ENCODE measurements at regions not wholly inside any gene's neighbourhood (a gene's known extent, or its start where the extent isn't known, plus 50 kb on each side); places are given as distances from the start of the nearest gene placed in this dataset.

- TF ChIP-seq, protein P1, sequence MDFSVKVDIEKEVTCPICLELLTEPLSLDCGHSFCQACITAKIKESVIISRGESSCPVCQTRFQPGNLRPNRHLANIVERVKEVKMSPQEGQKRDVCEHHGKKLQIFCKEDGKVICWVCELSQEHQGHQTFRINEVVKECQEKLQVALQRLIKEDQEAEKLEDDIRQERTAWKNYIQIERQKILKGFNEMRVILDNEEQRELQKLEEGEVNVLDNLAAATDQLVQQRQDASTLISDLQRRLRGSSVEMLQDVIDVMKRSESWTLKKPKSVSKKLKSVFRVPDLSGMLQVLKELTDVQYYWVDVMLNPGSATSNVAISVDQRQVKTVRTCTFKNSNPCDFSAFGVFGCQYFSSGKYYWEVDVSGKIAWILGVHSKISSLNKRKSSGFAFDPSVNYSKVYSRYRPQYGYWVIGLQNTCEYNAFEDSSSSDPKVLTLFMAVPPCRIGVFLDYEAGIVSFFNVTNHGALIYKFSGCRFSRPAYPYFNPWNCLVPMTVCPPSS (IDR thresholded peaks at IDR 0.05): no peak
- TF ChIP-seq ZNF841 (CRISPR knock-in tag; IDR thresholded peaks at IDR 0.05; ENCODE audit: borderline replicate concordance): no peak
- no peak for TF ChIP-seq SSRP1 (CRISPR knock-in tag; IDR thresholded peaks at IDR 0.05)
- no peak for TF ChIP-seq HIVEP1 (CRISPR knock-in tag; IDR thresholded peaks at IDR 0.05)
These were observed 1097.8 kb upstream of the CDH18 start (continued) for GRCh38 chr5:21085791-21086190.

DNA sequence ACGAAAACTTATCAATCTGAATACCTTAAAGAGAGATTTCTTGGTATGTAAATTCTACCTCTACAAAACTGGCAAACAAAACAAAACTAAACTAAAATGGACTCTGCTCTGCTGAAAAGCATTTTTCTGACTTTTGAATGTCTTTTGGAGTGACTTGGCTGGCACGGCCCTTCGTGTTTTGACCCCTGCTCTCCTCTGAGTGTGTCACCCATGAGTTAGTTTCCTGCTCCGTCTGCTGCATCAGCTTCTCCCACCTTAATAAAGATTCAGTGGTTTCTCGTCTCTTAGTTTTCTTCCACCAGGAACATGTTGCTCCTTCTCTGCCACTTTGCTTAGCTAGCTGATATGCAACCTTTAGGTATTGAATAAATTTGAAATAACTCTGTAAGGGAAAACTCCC, 1084.0 kb upstream of the CDH18 start:
- Histone ChIP-seq H3K9ac (ENCODE audit: insufficient read depth, low read depth, low read length) (no peak overlapping the region), H3K27me3 (ENCODE audit: control insufficient read depth in 1 of 2, insufficient read depth in 2 of 2, low read length in 2 of 2) (no peaks in the 10 kb centered on the region), H3K27ac (ENCODE audit: extremely low read length, insufficient read depth, low read length) (no peak overlapping the region), H3K9me3 (ENCODE audit: low read length) (peaks cover 35% of the 10 kb centered on the region), H3K79me2 (ENCODE audit: insufficient read depth, low read length) (no peaks in the 10 kb centered on the region), H3K4me2 (ENCODE audit: low read depth, low read length) (no peak overlapping the region), H3K4me1 (ENCODE audit: insufficient read depth, low read length) (no peaks in the 10 kb centered on the region), H3K4me3 (replicated peaks in 1 of 3; ENCODE audit: insufficient read depth in 1 of 3, low read depth in 2 of 3, low read length in 3 of 3) (no peak overlapping the region), H2AFZ (ENCODE audit: low read length) (no peak overlapping the region), H3K36me3 (replicated peaks in 1 of 2; ENCODE audit: control insufficient read depth in 1 of 2, insufficient read depth in 2 of 2, low read length in 2 of 2) (no peaks in the 10 kb centered on the region), H4K20me1 (ENCODE audit: insufficient read depth, low read length) (no peaks in the 10 kb centered on the region)
- FAIRE-seq (no peak), DNase-seq (ENCODE audit: low spot score) (no peak), ATAC-seq (no peak)
- intact Hi-C loops (cut with micrococcal nuclease; ENCODE audit: unreplicated experiment): no loop called here
- in situ Hi-C loops (cut with HindIII; ENCODE audit: extremely low pct_ligation_motif_present, low pct_unique_long_range_greater_than_20kb): no loop called here
- no TSS peak for BruUV-seq (replicated peaks)
- WGBS (ENCODE audit: low lambda C conversion rate): 3% methylated on average over 5 of the region's 5 CpGs
- POLR2A ChIA-PET: no interaction called here
- CTCF ChIA-PET (ENCODE audit: low intra/inter-chr PET ratio, low total read pairs): no interaction called here
- TF ChIP-seq, protein P2, sequence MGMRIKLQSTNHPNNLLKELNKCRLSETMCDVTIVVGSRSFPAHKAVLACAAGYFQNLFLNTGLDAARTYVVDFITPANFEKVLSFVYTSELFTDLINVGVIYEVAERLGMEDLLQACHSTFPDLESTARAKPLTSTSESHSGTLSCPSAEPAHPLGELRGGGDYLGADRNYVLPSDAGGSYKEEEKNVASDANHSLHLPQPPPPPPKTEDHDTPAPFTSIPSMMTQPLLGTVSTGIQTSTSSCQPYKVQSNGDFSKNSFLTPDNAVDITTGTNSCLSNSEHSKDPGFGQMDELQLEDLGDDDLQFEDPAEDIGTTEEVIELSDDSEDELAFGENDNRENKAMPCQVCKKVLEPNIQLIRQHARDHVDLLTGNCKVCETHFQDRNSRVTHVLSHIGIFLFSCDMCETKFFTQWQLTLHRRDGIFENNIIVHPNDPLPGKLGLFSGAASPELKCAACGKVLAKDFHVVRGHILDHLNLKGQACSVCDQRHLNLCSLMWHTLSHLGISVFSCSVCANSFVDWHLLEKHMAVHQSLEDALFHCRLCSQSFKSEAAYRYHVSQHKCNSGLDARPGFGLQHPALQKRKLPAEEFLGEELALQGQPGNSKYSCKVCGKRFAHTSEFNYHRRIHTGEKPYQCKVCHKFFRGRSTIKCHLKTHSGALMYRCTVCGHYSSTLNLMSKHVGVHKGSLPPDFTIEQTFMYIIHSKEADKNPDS (CRISPR knock-in tag; IDR thresholded peaks at IDR 0.05): no peak
- TF ChIP-seq, protein P3, sequence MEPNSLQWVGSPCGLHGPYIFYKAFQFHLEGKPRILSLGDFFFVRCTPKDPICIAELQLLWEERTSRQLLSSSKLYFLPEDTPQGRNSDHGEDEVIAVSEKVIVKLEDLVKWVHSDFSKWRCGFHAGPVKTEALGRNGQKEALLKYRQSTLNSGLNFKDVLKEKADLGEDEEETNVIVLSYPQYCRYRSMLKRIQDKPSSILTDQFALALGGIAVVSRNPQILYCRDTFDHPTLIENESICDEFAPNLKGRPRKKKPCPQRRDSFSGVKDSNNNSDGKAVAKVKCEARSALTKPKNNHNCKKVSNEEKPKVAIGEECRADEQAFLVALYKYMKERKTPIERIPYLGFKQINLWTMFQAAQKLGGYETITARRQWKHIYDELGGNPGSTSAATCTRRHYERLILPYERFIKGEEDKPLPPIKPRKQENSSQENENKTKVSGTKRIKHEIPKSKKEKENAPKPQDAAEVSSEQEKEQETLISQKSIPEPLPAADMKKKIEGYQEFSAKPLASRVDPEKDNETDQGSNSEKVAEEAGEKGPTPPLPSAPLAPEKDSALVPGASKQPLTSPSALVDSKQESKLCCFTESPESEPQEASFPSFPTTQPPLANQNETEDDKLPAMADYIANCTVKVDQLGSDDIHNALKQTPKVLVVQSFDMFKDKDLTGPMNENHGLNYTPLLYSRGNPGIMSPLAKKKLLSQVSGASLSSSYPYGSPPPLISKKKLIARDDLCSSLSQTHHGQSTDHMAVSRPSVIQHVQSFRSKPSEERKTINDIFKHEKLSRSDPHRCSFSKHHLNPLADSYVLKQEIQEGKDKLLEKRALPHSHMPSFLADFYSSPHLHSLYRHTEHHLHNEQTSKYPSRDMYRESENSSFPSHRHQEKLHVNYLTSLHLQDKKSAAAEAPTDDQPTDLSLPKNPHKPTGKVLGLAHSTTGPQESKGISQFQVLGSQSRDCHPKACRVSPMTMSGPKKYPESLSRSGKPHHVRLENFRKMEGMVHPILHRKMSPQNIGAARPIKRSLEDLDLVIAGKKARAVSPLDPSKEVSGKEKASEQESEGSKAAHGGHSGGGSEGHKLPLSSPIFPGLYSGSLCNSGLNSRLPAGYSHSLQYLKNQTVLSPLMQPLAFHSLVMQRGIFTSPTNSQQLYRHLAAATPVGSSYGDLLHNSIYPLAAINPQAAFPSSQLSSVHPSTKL (CRISPR knock-in tag; IDR thresholded peaks at IDR 0.05): no peak
- no peak for TF ChIP-seq NFE2 (CRISPR knock-in tag; IDR thresholded peaks at IDR 0.05)
- TF ChIP-seq ZNF780A (CRISPR knock-in tag; IDR thresholded peaks at IDR 0.05): no peak
- TF ChIP-seq ZXDC (CRISPR knock-in tag; IDR thresholded peaks at IDR 0.05): no peak
- no peak for TF ChIP-seq ZNF616 (CRISPR knock-in tag; IDR thresholded peaks at IDR 0.05; ENCODE audit: low read depth)
- no peak for TF ChIP-seq ZNF761 (CRISPR knock-in tag; conservative IDR thresholded peaks at IDR 0.05)
- no peak for TF ChIP-seq ETV5 (CRISPR knock-in tag; IDR thresholded peaks at IDR 0.05; ENCODE audit: borderline replicate concordance)
- no peak for TF ChIP-seq TRIM24 (CRISPR knock-in tag; IDR thresholded peaks at IDR 0.05)
- no peak for TF ChIP-seq RFXAP (CRISPR knock-in tag; IDR thresholded peaks at IDR 0.05; ENCODE audit: borderline replicate concordance)
- TF ChIP-seq KDM6A (CRISPR knock-in tag; IDR thresholded peaks at IDR 0.05; ENCODE audit: low read depth): no peak
